ENCODE measurements at regions not wholly inside any gene's neighbourhood (a gene's known extent, or its start where the extent isn't known, plus 50 kb on each side); places are given as distances from the start of the nearest gene placed in this dataset.

GRCh38 chrX:1051421-1051820 is 161.0 kb downstream of the CRLF2 start:
- TF ChIP-seq CTCF (IDR thresholded peaks at IDR 0.05) (no peak), POLR2AphosphoS5 (IDR thresholded peaks at IDR 0.05) (no peak)

Measured in breast epithelium (tissue), 3 donors.